Epithelial cell of esophagus (primary cell): ENCODE measurements at regions not wholly inside any gene's neighbourhood (a gene's known extent, or its start where the extent isn't known, plus 50 kb on each side); places are given as distances from the start of the nearest gene placed in this dataset.

Source experiments
- DNase-seq: peaks from one replicate; pipeline ENCODE4 v3.0.0; 2010; ENCODE audit warnings: low read depth
- H3K4me3 ChIP-seq: 2 replicates; pipeline ENCODE4 v1.5.1; 2011; ENCODE audit warnings: mild to moderate bottlenecking, low read length, control low read depth
- TF ChIP-seq, protein P1 (sequence below): IDR thresholded peaks from 2 replicates; pipeline ENCODE4 v1.5.1; 2011; ENCODE audit warnings: low read depth, mild to moderate bottlenecking, low read length, control low read depth, inconsistent platforms; ENCODE audit not compliant: insufficient read depth; ENCODE audit errors: missing control alignments

DNA sequence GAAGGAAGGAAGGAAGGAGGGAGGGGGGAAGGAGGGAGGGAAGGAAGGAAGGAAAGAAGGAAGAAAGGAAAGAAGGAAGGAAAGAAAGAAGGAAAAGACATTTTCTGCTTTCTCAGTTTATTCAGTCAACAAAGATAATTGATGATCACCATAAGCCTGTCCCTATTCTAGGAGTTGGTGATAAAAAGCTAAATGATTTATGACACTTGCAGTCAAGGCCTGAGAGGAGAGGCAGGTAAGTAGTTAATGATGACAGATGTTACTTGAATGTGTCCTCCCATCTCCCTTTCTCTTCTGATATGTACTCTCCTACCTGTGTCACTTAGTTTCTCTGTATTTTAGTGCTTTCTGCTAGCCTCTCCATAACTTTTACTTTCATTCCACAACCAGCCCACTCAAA, 141.3 kb downstream of the SLITRK6 start:
- H3K4me3 ChIP-seq = no peak overlapping the region
- TF ChIP-seq, protein P1, sequence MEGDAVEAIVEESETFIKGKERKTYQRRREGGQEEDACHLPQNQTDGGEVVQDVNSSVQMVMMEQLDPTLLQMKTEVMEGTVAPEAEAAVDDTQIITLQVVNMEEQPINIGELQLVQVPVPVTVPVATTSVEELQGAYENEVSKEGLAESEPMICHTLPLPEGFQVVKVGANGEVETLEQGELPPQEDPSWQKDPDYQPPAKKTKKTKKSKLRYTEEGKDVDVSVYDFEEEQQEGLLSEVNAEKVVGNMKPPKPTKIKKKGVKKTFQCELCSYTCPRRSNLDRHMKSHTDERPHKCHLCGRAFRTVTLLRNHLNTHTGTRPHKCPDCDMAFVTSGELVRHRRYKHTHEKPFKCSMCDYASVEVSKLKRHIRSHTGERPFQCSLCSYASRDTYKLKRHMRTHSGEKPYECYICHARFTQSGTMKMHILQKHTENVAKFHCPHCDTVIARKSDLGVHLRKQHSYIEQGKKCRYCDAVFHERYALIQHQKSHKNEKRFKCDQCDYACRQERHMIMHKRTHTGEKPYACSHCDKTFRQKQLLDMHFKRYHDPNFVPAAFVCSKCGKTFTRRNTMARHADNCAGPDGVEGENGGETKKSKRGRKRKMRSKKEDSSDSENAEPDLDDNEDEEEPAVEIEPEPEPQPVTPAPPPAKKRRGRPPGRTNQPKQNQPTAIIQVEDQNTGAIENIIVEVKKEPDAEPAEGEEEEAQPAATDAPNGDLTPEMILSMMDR = no peak
- DNase-seq = no peak

DNA sequence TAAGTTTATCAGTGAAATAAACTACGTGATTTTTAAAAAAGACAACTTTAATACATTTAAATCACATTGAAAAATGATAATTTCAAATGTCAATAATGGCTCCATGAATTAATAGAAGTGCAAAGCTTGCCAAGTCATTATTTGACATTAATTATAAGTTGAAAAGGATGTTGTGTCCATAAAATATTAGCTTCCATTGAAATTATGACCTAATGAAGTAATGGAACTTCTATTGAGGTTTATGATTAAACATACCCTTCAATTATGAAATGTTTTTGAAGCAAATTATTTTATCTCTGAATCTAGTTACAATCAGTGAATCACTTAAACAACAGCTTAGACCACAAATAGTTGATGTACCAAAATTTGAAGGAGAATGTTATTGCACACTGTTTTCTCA, 144.2 kb downstream of the SLITRK6 start:
- no peak for DNase-seq
- TF ChIP-seq, protein P1 = no peak
- H3K4me3 ChIP-seq = no peak overlapping the region

DNA sequence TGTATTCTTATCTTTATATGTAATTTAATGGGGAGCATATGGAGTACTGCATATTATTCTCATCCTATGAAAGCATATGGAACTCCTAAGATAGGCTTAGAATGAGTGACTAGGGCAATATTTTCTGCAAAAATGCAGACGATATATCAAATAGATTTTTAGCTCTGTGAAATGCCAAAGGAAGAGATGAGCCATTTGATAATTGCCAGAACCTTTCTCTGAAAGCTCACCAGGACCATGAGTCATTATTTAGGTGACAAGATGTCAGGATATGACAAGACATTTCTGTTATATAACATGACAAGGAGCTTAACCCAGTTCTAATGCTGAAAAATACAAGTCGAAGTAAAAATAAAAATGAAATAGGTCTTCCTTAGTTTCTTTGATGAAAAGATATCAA, 145.0 kb downstream of the SLITRK6 start:
- TF ChIP-seq, protein P1 = no peak
- DNase-seq = peak; percentile 24
- H3K4me3 ChIP-seq = no peak overlapping the region

DNA sequence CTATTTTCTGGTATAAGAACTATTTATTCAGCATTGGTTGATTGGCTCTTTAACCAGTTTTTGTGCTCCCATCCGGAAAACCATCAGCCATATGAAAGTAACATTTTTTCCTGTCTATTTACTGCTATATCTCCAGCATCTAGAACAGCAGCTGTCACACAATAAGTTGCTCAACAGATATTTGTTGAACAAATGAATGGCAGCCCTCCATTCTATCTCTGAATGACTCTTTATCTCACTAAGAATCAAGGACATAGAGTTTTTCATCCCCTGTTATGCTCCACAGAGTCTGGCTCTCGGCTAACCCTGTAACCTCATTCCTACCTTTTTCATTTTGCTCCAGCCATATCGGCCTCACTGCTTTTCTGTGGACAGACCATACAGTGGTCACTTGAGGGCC, 145.5 kb downstream of the SLITRK6 start:
- TF ChIP-seq, protein P1 = no peak
- H3K4me3 ChIP-seq = no peak overlapping the region
- no peak for DNase-seq

DNA sequence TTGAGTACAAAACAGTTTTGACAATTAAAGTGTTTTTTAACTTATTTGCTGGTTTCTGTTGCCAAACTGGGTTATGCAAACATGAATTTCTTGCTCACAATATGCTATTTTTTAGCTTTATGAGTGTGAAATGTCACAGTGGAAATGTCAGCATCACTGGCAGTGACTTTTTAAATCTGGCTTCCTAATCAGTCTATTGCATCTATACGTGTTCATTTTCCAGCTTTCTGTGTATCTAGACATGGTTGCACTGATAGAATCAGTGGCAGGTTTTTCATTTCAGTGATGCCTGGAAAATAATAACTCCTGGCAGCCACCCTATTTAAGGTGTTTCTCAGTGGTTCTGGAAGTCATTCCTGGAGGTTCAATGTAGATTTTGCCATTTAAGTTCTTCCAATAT, 146.7 kb downstream of the SLITRK6 start:
- TF ChIP-seq, protein P1 = no peak
- no peak for DNase-seq
- no peak overlapping the region for H3K4me3 ChIP-seq

DNA sequence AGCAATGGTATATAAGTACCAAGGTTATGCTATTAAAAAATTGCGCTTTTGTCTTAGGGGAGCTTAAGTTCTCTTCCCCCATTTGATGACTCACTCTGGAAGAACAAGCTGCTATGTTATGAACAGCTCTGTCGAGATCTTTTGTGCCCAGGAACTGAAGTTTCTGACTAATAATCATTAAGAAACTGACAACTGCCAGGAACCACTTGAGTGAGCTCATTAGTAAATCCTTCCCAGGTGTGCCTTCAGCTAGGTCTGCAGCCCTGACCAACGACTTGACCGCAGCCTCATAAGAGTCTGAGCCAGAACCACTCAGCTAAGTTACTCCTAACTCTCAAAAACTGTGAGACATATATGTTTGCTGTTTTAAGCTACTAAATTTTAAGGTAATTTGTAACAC, 147.8 kb downstream of the SLITRK6 start:
- H3K4me3 ChIP-seq = no peak overlapping the region
- peak; percentile 95 for DNase-seq
- TF ChIP-seq, protein P1 = no peak

DNA sequence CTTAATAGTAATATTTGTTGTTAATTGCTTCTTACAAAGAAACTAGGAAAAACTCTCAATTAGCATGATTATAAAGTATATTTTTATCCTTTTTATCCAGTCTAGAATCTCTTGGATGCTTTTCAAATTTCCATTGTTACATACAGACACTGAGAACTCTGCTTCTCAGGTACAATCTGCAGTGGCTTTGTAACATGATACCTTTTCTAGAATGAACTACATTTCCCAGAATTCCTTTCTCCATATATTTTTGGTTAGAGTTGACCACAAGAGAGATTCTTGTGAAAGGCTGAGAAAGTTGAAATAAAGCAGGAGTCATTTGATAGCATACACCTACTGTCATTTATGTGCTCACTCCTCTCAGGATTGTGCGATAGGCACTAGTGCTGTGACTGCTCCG, 148.6 kb downstream of the SLITRK6 start:
- TF ChIP-seq, protein P1 = no peak
- H3K4me3 ChIP-seq = no peak overlapping the region
- peak; percentile 21 for DNase-seq
